Iris pigment epithelial cell (primary cell): ENCODE measurements at regions not wholly inside any gene's neighbourhood (a gene's known extent, or its start where the extent isn't known, plus 50 kb on each side); places are given as distances from the start of the nearest gene placed in this dataset.

Source experiments
- DNase-seq: peaks from one replicate; pipeline ENCODE4 v3.0.0-alpha.2; 2011; ENCODE audit warnings: low read depth

DNA sequence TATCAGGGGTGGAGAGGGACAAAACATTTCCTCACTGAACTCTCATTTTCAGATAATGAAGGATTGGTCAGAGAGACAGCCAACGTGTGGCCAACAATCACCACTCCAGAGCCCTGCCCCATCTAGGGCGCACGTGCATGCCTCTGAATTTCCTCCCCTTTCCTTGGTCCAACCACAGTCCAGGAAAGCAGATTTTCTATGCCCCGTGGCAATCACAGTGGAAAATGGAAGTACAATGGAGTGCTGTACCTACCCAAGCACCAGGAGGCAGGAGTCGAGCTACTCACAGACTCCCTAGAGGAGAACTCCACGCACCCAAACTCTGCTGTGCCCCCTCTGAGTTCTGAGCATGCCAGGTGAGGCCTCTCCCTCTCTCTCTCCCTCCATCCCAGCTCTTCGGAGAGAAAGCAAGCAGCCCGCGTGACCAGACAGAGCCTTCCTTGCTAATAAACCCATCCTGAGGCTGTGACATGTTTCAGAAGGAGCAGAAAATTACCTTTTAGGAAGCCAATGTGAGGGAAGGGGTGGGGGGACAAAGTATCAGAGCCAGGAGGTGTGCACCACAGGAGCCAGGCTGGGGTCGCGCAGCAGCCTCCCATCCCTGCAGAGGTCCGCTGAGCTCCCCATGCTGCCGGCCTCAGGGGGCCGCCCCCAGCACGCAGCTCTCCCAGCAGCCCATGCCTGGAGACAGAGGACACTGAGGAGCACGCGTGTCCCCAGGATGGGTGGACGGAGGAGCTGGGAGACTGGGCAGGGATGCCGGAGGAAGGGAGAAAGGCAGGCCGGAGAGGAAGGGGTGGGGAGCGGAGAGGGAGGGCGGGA lies 73.4 kb downstream of the PITPNM2 start:
- no peak for DNase-seq

DNA sequence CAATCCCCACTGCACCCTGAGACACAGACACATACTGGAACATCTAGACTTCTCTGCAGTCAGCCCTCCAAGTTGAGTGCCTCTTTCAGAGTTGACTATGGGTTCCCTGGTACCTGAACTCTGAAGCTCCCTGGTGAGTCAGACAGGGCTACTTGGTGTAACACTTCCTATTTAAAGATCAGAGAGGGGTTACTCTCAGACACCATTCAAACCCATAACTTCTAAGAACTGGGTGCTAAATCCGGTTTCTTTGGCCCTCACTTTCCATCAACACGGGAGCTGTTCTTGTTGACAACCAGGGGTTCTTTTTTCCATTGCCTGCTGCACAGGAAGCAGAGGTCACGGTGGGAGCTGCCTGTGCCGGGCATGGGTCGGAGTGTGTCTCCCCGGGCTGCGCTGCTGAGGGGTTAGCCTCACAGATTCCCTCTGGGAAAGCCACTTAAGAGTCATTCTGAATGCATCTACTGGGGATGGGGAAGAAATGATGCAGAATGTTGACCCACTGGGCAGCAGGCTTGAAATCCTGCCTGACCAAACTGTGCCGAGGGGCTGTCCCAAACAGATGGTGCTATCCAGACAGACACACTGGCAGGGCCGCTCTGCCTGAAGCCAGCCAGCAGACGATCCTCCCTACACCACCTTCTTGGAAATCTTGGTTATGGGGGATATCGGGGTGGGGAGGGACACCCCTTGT lies 74.1 kb downstream of the PITPNM2 start:
- peak; percentile 37 for DNase-seq

DNA sequence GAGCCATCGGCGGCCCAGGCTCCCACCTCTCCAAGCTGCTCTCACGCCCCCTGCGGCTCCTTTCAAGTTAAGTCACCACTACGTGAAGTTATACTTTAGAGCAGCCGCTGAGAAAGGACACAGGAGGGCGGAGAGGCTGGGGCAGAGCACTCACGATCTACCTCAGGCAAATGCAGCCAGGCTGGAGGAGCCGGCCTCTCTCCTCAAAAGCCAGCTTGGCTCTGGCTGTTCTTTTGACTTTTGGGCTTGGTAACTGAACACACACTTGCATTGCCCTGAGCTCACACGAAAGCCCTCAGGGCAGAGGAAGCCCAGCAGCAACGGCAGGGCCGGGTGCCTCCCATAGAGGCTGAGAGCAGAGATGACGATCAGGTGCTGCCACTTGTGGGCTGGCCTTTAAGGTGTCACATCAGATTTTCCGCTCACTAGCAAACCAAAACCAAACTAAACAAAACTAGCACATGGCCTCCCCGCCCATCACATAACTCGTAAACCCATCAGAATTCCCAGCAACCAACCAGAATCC lies 75.2 kb downstream of the PITPNM2 start:
- peak; percentile 22 for DNase-seq

GRCh38 chr12:123075087-123075645 lies 75.7 kb downstream of the PITPNM2 start:
- no peak for DNase-seq

DNA sequence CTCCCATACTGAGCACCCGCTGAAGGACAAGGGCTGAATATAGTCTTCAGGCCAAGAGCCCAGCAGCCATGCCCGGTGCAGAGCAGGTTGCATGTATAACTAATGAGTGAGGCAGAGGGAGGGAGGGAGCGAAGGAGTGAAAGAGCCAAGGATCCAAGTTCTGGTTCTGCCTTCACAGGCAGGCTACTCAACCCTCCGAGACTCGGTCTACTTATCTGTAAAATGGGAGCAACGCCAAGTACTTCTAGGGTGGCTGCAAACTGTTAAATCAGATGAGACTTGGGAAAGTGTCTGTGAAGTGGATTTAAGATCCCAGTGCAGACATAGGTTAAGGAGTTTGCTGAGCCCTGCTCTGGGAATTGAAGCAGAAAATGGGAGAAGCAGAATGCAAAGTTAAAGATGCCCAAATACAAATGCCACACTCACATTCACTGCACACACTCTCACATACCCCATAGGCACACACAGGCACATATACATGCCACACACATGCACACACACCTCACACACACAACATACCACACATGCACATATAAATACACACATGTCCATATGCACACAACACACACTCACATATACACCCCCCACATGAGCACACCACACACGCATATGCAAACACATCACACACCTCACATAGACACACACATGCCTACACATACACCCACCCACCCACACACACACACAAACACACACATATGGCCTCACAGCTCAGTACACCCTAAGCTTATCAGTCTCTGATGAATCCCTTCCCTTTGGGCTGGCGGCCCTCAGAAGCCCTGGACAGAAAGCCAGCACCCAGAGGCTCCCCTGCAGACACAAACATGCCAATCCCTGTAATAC lies 76.7 kb downstream of the PITPNM2 start:
- no peak for DNase-seq

DNA sequence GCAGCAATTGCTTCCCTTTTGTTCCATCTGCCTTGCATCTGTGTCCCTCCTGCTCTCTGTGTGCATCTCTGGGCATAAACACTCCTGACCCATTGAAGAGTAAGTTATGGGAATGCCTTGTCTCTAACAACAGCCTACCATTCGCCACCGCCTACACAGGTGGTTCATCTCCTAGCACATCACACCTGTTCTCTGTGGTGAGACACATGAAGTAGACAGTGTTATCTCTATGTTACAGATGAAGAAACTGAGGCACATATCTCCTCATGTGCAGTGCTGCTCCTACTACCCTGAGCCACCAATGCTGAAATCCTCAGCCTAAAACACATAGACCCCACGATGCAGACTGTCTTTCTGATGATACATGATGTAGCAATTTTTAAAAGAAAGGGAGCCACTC lies 77.6 kb downstream of the PITPNM2 start:
- DNase-seq, result no peak

- no peak for DNase-seq
Observed at GRCh38 chr12:123071857-123072256, 79.0 kb downstream of the PITPNM2 start.

DNA sequence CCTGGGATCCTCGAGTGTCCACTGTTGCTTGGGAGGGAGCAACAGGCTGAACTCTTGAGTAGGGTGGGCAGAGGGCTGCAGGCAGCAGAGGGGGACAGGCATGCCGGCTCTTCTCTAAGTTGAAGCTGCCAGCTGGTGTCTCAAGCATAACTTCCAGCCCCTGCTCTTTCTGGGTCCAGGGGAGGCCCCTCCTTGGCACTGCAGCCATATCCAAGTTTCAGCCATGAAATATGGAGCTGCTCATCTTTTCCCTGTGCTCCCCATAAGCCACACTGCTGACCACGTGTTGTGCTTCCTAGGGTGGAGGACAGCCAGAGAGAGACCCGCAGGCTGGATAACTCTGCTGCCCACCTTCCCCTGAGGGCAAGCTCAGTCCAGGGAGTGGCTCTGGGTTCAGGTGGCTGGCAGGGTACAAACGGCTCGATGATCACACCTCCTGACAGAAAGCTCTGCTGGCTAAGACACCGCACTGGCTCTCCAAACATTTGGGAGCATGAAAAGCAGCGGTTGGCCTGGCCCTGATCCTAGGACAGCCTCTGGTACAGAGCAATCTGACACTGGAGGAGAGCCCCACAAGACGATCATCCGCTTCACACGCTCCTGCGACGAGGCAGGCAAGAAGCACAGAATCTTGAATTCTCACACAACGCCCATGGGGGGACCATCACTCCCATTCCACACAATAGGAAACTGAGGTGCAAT lies 79.6 kb downstream of the PITPNM2 start:
- DNase-seq, result no peak

- no peak for DNase-seq
Observed at GRCh38 chr12:123070267-123071081, 80.4 kb downstream of the PITPNM2 start.

- no peak for DNase-seq
Observed at GRCh38 chr12:123069436-123070266, 81.2 kb downstream of the PITPNM2 start.

DNA sequence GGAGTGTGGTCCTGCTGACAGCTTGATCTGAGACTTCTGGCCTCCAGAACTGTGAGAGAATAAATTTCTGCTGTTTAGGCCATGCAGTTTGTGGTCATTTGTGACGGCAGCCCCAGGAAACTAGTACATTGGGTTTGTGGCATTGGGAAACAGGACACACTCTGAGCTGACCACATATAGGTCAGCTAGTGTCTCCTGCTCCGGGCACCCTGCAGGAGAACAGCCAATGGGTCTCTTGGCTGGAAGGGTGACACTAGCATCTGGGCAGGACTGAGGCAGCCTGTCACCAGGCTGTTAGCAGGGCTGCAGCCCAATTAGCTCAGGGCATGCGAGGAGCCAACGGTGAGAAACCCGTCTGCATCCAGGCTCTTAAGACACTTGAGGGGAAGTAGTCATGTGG lies 83.2 kb downstream of the PITPNM2 start:
- no peak for DNase-seq

DNA sequence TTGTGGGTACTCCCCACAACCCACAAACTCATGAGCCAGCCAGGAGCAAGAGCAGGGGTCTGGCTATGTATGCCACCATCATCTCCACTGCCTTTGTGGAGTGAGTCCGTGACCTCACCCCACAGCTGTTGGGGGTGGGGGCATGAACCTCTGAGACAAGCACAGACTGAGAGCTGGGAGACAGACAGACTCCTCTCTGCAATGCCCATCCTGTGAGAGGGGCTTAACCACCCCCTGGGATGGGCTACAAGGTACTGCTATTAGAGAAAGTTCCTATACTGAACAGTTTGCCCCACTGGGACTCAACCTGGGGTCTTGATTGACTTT lies 84.5 kb downstream of the PITPNM2 start:
- DNase-seq, result no peak

DNA sequence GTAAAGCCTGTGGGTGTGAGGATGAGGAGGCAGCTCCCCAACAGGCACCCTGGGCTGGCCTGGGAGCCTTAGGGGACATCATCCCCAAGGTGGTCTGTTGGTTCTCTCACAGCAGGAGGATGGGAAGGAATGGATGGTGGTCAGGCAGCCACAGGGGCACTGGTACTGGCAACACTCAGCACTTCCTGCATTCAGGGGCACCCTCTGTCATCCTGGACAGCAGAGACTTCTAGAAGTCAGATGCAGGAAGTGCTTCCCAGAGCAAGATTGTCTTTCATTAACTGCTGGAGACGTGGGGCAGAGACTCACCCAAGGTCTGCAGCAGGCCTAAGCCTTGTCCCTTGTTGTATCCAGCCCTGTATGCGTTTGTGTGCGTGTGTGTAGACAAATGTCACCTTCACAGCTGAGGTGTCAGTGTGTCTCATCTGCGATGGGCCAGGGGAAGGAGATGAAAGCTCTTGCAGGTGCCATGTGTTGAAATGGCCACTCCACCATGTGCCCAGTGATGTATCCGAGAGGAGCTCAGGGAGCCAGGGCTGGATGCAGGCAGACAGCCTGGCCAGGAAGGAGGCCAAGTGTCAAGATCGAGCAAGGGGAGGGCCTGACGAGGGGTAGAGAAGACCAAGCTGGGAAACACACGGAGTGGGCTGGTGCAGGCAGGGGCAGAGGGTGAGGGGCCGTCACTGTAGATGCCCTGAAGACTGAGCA lies 85.1 kb downstream of the PITPNM2 start:
- DNase-seq, result no peak

- no peak for DNase-seq
Observed at GRCh38 chr12:123064885-123065619, 84.6 kb downstream of the ARL6IP4 start.

DNA sequence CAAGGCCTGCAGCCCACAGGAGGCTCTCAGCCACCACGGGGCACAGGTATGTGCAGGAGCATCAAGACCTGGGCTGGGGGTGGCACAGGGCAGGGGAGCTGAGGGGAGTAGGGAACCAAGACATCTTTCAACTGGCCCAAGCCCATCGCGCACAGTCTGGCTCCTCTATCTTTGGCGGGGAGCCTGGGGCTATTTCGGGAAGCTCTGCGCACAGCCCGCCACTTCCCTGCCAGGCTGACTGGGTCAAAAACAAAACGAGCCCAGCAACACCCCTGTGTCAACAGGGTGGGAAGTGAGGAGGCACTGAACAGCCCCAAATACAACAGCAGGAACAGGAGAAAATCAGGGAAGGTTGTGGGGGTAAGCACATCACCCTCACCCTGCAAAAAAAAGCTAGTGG lies 83.9 kb downstream of the ARL6IP4 start:
- DNase-seq, result no peak

- peak; percentile 40 for DNase-seq
Observed at GRCh38 chr12:123063535-123063934, 83.1 kb downstream of the ARL6IP4 start.

DNA sequence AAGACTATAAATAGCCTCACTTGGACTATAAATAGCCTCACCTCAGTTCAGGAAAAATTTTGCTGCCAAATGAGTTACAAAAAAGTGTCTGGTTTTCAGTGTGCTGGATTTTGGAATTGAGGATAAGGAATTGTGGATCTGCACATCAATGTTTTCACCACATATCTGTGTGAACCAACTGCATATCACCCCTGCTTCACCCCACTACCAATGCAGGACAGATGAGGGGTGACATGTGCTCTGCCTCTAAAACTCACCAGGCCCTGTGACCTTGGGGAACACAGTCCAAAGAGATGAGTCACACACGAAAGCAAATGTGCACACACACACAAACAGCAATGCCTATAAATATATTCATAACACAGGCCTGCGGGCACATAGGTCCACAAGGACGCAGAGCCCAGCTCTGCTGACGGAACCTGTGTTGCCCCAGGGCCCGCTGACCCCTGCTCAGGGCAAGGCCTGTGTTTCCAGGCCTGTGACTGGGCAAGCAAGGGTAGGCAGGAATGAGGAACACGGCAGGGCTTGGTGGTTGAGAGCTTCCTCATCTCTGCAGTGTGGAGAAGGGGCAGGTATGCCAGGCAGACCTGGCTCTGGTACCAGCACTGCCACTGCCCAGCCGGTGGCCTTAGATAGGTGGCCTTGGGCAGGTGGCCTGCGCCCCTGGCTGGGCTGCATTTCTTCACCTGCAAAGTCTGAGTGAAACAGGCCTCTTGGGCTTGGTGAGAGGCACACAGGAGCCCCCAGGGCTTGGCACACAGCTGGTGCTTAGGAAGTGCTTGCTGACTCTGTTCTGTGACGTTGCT lies 82.4 kb downstream of the ARL6IP4 start:
- DNase-seq, result peak; percentile 86
